NCI-H2107 treated with DMSO at 0.1 percent for 48 hours (cell line): ENCODE measurements at regions not wholly inside any gene's neighbourhood (a gene's known extent, or its start where the extent isn't known, plus 50 kb on each side); places are given as distances from the start of the nearest gene placed in this dataset.
"Not testable (repeated sequence)": the region's sequence is repeated elsewhere in the genome, so short reads cannot be mapped to it uniquely, and the experiment has no call there.

Source experiments
- DNase-seq: peaks from one replicate; lab custom pipeline; 2025; ENCODE audit not compliant: unreplicated experiment; lab: John Stamatoyannopoulos, UW

GRCh38 chr7:9919-10318 is 182.5 kb upstream of the FAM20C start:
- DNase-seq = not testable (repeated sequence)

- not testable (repeated sequence) for DNase-seq
Measured at GRCh38 chr7:32565-33280, 159.6 kb upstream of the FAM20C start.

GRCh38 chr7:35121-35541 is 157.2 kb upstream of the FAM20C start:
- DNase-seq = not testable (repeated sequence)

GRCh38 chr7:36539-36938 is 155.8 kb upstream of the FAM20C start:
- not testable (repeated sequence) for DNase-seq

- DNase-seq = not testable (repeated sequence)
Measured at GRCh38 chr7:37656-38055, 154.7 kb upstream of the FAM20C start.

GRCh38 chr7:38444-38843 is 153.9 kb upstream of the FAM20C start:
- DNase-seq = not testable (repeated sequence)

GRCh38 chr7:39984-40740 is 152.2 kb upstream of the FAM20C start:
- DNase-seq = not testable (repeated sequence)

GRCh38 chr7:40799-41750 is 151.3 kb upstream of the FAM20C start:
- no peak for DNase-seq

- no peak for DNase-seq
Measured at GRCh38 chr7:41917-42565, 150.3 kb upstream of the FAM20C start.

GRCh38 chr7:43791-44540 is 148.4 kb upstream of the FAM20C start:
- no peak for DNase-seq

- DNase-seq = no peak
Measured at GRCh38 chr7:44541-44896, 147.9 kb upstream of the FAM20C start.

GRCh38 chr7:45106-46090 is 147.0 kb upstream of the FAM20C start:
- no peak for DNase-seq

GRCh38 chr7:46123-46829 is 146.1 kb upstream of the FAM20C start:
- no peak for DNase-seq

- no peak for DNase-seq
Measured at GRCh38 chr7:46830-47140, 145.6 kb upstream of the FAM20C start.

- no peak for DNase-seq
Measured at GRCh38 chr7:51456-52068, 140.8 kb upstream of the FAM20C start.

GRCh38 chr7:52100-52499 is 140.3 kb upstream of the FAM20C start:
- no peak for DNase-seq

GRCh38 chr7:53531-53930 is 138.8 kb upstream of the FAM20C start:
- DNase-seq = no peak

- DNase-seq = no peak
Measured at GRCh38 chr7:54615-55014, 137.8 kb upstream of the FAM20C start.
